SK-MEL-5 (cell line): ENCODE measurements at regions not wholly inside any gene's neighbourhood (a gene's known extent, or its start where the extent isn't known, plus 50 kb on each side); places are given as distances from the start of the nearest gene placed in this dataset.
"Not testable (repeated sequence)": the region's sequence is repeated elsewhere in the genome, so short reads cannot be mapped to it uniquely, and the experiment has no call there.

ENCODE experiments used
- DNase-seq: peaks from one replicate; pipeline ENCODE4 v3.0.0-alpha.2; 2016; ENCODE audit warnings: low read depth, low spot score
- in situ Hi-C: cut with HindIII; loops from 2 replicates; pipeline ENCODE4 v1.10.0; 2016; ENCODE audit warnings: low sequenced_read_pairs, high pct_unique_total_duplicates, low pct_unique_long_range_greater_than_20kb

- in situ Hi-C loops, DNase-seq: not testable (repeated sequence)
Observed at GRCh38 chr10:83520386-83520785, 618.9 kb upstream of the GHITM start.

GRCh38 chr10:83522456-83522855, 616.9 kb upstream of the GHITM start:
- DNase-seq = no peak
- in situ Hi-C loops = no loop called here

GRCh38 chr10:83522881-83523386, 616.4 kb upstream of the GHITM start:
- in situ Hi-C loops = no loop called here
- DNase-seq = no peak

DNA sequence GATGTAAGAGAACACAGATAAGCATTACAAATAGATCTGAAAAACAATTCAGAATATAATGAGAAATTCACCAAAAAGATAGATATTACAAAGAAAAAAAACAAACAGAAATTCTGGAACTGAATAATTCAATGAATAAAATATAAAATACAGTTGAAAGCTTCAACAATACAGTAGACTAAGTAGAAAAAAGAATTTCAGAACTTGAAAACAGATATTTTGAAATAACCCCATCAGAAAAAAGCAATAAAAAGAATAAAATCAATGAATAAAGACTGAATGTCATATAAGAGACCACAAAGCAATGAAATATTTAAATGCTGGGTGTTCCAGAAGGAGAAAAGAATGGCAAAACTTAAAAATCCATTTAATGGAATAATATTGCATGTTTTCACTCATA, 611.4 kb upstream of the GHITM start:
- in situ Hi-C loops = no loop called here
- DNase-seq = no peak

DNA sequence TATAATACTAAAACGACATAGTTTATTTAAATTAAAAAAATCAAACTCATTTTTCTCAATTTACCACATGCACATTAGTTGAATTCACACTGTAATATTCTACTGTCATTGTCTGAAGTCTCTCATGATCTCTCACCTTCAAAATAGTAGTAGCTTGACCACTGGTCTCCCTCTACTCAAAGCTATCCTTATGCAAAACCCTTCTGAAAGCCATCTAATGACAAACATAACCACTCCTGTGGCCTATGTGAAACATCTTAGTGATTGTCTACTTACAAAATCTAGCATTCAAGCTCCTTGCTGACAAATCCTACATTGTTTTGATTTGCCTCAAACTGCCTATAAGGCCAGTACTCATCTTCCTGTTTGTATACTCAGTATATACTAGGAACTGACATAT, 606.0 kb upstream of the GHITM start:
- no peak for DNase-seq
- in situ Hi-C loops = no loop called here

- no peak for DNase-seq
Observed at GRCh38 chr10:83536426-83536825, 602.9 kb upstream of the GHITM start.

GRCh38 chr10:83538047-83538446, 601.3 kb upstream of the GHITM start:
- in situ Hi-C loops = no loop called here

More at GRCh38 chr10:83536426-83536825, 602.9 kb upstream of the GHITM start:
- in situ Hi-C loops = no loop called here

DNA sequence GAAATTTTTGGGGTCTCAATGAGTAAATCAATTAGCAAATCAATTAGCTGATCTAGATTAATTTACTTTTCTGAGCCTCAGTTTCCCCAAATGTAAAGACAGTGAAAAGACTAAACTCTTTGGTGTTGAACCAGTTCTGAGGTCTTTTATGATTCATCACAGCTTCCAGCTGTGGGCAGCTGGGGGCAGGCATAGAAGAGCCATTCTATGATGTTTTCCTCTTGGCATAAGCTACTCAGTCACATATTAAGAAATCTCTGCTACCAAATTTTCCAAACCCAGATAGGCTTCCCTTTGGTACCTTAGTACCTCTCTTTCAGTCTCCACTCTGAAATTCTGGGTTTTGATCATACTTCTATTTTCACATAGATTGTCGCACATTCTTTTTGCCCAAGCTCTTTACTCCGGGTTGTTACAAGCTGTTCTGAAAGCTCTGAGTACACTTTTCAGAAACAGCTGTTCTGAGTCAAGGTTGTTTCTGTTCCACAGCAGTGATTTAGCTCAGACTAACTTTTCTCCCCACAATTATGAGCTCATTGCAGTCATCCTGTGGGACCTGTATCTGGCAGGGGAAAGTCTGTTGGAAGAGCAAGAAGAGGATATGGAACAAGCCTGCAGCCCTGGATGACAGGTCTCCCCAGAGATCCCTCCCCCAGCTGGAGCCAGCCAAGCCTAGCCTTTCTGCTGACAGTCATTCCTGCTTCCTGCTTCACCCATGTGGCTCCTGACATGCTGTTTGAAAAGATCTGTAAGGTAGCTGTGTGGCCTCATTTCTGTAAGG, 599.6 kb upstream of the GHITM start:
- DNase-seq = no peak
- in situ Hi-C loops = no loop called here

More at GRCh38 chr10:83538047-83538446, 601.3 kb upstream of the GHITM start:
- no peak for DNase-seq

DNA sequence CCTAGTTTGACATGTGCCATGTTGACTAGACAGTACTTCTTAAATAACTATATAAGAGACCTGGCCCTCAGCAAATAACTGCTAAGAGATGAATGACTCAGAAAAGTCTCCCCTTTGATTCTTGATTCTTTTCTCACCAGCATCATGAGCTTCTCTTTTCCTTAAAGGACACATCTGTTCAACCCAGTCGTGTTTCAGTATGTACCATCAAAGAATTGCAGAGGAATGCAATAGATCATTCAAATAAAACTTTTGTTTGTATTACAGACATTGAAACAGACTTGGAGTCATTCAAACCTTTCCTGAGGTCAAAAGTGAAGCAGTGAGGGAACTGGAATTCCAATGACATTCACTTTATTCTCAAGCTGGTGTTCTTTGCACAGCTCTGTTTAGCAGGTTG, 598.3 kb upstream of the GHITM start:
- DNase-seq = no peak
- in situ Hi-C loops = no loop called here

GRCh38 chr10:83542774-83543411, 596.4 kb upstream of the GHITM start:
- DNase-seq = no peak
- in situ Hi-C loops = no loop called here

DNA sequence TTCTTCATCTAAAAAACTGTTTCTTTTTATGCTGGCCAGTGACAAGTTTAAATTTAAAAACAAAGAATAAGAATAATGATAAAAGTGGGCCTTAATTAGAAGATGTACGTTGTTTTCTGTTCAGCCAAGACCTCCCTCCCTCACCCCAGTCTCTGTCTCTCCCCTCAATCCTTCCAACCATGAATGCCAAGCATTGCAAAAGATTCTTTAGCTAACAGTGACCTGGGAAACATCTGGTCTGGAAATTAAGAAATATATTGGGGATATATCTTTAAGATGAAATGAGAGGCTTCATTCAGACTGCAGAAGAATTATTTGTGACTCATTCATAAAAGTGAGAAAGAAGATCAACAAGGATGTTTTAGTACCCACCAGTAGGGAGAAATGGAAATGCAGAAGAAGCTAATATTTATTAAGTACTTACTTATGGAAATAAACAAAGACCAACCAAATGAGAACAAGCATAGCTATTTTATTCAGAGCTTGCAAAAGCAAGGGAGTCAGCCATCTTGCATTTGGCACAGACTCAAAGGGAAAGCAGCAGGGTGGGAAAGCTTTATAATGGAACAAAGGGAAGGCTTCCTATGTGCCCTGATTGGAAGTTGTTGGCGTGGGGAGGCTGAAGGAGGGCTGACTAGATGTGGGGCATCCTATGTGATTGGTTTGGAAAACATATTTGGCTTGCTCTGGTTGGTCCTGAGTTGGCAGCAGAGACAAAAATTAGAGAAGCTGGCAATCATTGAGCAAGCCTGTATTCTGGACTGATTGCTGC, 595.4 kb upstream of the GHITM start:
- DNase-seq = no peak
- in situ Hi-C loops = no loop called here

GRCh38 chr10:83545901-83546391, 593.4 kb upstream of the GHITM start:
- in situ Hi-C loops = no loop called here

GRCh38 chr10:83551190-83551589, 588.1 kb upstream of the GHITM start:
- in situ Hi-C loops, DNase-seq: not testable (repeated sequence)

More at GRCh38 chr10:83545901-83546391, 593.4 kb upstream of the GHITM start:
- DNase-seq = no peak

GRCh38 chr10:83553366-83553765, 585.9 kb upstream of the GHITM start:
- in situ Hi-C loops = no loop called here
- no peak for DNase-seq

DNA sequence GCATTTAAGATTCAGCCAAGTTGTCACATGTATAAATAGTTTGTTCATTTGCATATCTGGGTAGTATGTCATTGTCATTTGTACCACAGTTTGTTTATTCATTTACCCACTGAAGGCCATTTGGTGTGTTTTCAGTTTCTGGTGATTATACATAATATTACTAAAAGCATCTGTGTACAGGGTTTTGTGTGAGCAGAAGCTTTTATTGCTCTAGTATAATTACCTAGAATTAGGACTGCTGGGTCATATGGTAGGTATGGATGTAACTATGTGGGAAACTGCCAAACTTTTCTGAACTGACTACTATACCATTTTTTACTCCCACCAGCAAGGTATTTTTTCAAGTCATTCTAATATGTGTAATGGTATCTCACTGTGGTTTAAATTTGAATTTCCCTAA, 584.0 kb upstream of the GHITM start:
- no peak for DNase-seq
- in situ Hi-C loops = no loop called here

DNA sequence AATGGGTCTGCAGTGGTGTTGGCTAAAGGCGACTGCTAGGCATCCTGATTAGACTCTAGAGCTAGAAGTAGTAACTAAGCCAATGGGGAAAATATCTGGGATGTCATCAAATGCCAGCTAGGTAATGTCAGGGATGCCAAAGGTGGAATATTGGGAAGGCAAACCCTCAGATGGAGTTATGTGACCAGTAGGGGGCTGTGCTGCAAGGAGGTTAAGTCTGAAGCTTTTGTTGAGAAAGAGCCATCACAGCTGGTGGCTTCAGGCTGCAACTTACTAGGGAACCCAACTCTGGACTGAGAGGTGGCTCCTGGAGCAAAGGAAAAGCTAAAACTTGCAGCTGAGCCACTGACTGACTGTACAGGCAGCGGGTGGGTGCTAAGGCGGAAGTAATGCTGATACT, 576.9 kb upstream of the GHITM start:
- in situ Hi-C loops = no loop called here
- DNase-seq = no peak

- in situ Hi-C loops = no loop called here
- no peak for DNase-seq
Observed at GRCh38 chr10:83564889-83565588, 574.3 kb upstream of the GHITM start.

DNA sequence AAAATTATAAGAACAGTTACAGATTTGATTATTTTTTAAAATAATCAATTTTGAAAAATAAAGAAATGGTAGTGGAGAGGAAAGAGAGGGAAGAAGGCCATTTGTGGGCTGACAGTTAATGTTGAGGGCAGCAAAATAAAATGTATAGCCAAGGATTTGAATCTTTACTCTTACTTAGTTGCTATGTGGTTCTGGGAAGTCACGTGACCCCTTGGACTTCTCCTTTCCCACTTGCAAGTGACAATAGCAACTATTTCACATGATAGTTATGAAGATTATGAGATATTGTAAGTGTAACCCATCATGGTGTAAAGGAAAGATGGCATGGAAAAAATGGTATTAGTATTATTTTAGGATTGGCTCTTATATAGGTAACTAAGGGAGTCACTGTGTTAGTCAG, 567.3 kb upstream of the GHITM start:
- in situ Hi-C loops = no loop called here
- no peak for DNase-seq
